ENCODE measurements at regions not wholly inside any gene's neighbourhood (a gene's known extent, or its start where the extent isn't known, plus 50 kb on each side); places are given as distances from the start of the nearest gene placed in this dataset.

DNA sequence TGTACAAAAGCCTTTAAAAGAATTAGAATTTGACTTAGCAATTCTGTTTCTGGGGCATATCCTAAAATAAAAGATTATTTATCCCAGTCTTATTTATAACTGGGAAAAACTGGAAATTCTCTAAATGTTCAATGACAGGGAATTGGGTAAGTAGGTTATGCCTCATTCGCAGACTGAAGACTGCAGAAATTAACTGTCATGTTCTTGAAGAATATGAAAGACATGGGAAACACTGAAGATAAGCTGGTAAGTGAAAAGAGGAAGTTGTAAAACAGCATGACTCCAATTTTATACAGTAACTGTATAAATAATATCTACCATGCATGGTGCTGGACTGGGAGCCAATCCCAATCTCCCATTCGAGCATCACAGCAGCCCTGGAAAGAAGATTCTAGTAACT is 50.6 kb upstream of the SLC2A1 start:
- no peak for DNase-seq (ENCODE audit: extremely low read depth in 1 of 2, low read depth in 1 of 2)

DNA sequence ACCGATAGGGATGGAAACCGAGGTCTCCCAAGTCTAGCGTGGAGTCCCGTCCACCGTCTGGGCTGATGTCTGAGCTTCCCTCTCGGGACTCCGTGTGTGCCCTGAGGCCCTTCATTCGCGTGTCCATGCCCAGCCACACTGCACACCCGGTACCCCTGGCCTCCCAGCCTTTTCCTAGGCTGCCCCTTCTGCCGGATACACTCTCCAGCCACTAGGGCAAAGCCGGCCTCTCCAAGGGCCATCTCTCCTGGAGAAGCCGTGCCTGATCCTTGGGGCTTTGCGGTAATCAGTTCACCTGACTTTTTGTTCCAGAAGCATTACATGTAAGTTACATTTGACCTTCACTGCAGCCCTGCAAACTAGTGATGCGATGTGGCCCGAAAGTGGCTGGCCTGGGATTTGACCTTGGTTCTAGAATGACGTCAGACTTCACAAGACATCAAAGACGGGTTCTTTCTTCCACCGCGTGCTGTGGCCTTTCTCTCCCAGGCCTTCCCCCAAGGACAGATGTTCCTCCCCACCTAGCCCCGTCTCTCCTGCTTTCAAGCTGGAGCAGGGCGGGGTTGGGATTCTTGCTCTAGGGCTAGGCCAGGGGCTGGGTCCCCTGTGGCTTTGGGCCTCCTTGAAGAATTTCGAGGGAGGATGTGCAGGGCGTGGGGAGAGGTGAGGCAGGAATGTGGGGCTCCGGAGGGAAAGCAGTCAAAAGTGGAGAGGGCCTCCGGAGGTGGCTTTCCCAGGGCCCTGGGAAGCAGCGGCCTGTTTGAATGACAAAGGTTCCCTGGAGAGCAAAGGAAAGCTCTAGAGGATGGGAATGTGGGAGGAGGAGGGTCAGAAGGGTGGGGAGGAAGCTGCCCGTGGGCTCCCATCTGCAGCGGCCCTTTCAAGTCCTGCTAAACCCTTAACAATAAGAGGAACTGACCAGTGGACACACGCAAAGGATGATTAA is 49.7 kb upstream of the SLC2A1 start:
- DNase-seq (ENCODE audit: extremely low read depth in 1 of 2, low read depth in 1 of 2), result no peak

Measured in stimulated activated CD8-positive, alpha-beta memory T cell treated with anti-CD3 and anti-CD28 coated beads, Interleukin-7, amount 100 ng/mL, for 48 hours (primary cell).